ENCODE measurements at regions not wholly inside any gene's neighbourhood (a gene's known extent, or its start where the extent isn't known, plus 50 kb on each side); places are given as distances from the start of the nearest gene placed in this dataset.

DNA sequence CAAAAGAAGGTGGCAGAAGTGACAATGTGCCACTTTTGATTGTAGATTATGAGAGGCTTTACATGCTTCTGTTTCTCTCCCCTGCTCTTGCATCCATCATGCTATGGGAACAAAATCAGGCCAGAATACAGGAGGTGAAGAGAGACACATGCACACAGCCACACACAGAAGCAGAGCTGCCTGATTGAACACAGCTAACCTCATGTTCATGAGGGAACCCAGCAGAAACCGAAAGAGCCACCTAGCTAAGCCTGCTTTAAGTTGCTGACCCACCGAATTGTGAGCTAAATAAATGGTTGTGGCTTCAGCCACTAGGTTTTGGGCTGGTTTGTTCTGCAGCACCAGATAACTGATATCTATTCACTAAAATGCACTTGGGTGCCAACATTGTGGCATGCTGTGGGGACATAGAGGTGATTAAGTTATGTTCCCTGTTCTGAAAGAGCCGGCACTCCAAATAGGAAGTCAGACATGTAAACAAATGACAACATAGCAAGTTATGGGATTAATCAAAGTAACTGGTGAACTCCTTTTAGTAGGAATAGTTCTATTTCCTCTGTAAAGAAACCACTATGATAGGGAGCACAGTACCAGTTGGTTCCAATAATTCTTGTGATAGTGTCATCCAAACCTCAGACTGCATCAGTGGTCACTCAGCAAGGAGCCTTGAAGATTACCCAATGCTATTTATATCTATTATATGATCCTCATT lies 93.6 kb upstream of the TNC start:
- no peak for TF ChIP-seq GATA2 (IDR thresholded peaks at IDR 0.05; ENCODE audit: low read depth, low read length)
- TF ChIP-seq GATA3 (IDR thresholded peaks at IDR 0.05; ENCODE audit: low read depth, low read length), result no peak

Data from SH-SY5Y (cell line).